IMR-90 (cell line): ENCODE measurements at regions not wholly inside any gene's neighbourhood (a gene's known extent, or its start where the extent isn't known, plus 50 kb on each side); places are given as distances from the start of the nearest gene placed in this dataset.

Source experiments
- CEBPB ChIP-seq: IDR thresholded peaks from 2 replicates; pipeline ENCODE4 v1.6.1; 2012; ENCODE audit warnings: low read depth, low read length, improper control_type of control experiment
- MAZ ChIP-seq: IDR thresholded peaks from 2 replicates; pipeline ENCODE4 v1.6.1; 2012; ENCODE audit warnings: low read depth, mild to moderate bottlenecking, low read length, improper control_type of control experiment, moderate library complexity, borderline replicate concordance
- MXI1 ChIP-seq: IDR thresholded peaks from 2 replicates; pipeline ENCODE4 v1.6.1; 2012; ENCODE audit warnings: low read depth, mild to moderate bottlenecking, low read length, moderate library complexity, borderline replicate concordance
- NFE2L2 ChIP-seq: fragments of 150-350 bp; IDR thresholded peaks from 2 replicates; pipeline ENCODE4 v1.6.1; 2016; ENCODE audit warnings: low read depth, mild to moderate bottlenecking, low read length
- POLR2A ChIP-seq: IDR thresholded peaks from 2 replicates; pipeline ENCODE4 v1.6.1; 2012; ENCODE audit warnings: mild to moderate bottlenecking, low read depth, low read length
- RAD21 ChIP-seq: IDR thresholded peaks from 2 replicates; pipeline ENCODE4 v1.6.1; 2012; ENCODE audit warnings: low read length, improper control_type of control experiment
- RCOR1 ChIP-seq: IDR thresholded peaks from 2 replicates; pipeline ENCODE4 v1.6.1; 2012; ENCODE audit warnings: mild to moderate bottlenecking, low read length, improper control_type of control experiment; ENCODE audit not compliant: insufficient replicate concordance
- RFX5 ChIP-seq: IDR thresholded peaks from 2 replicates; pipeline ENCODE4 v1.8.0; 2012; ENCODE audit warnings: low read depth, mild to moderate bottlenecking, low read length, moderate library complexity
- SMC3 ChIP-seq: fragments of 150-350 bp; IDR thresholded peaks from 2 replicates; pipeline ENCODE4 v1.6.1; 2016; ENCODE audit warnings: low read depth, mild to moderate bottlenecking, antibody characterized with exemption, low read length, moderate library complexity
- TF ChIP-seq, protein P1 (sequence below): conservative IDR thresholded peaks from 2 replicates; pipeline ENCODE4 v1.5.1; 2012; ENCODE audit warnings: mild to moderate bottlenecking, low read depth, low read length, improper control_type of control experiment

DNA sequence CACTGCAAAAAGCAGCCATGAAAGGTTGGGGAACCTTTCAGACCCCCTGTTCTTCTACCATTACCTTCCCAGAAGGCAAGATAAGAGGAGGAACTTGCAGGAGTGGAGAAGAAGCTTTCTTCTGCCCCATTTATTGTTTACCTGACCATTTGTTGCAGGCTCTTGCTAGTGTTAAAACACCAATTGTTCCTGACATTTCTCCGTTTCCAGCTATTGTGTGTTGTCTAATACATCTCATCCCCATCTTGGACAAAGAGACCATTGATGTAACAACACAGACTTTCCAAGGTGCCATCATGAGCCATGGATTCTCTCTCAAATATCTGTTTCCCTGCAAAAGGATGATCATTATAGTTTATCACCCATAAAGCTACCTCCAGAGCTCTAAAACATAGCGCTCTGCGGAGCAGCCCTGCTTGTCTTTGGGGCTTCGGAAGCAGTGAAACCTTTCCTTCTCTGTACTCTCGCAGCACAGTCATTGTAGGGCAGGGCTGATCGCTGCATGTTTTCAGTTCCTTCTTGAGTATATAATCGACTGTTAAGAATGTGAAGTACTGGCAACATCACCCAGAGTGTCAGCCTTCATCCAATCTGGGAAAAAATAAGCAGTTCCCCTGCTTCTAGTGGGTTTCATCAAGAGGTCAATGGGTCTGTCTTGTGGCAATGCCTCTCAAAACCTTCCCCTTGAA lies 680.0 kb downstream of the SEMA5A start:
- TF ChIP-seq, protein P1, sequence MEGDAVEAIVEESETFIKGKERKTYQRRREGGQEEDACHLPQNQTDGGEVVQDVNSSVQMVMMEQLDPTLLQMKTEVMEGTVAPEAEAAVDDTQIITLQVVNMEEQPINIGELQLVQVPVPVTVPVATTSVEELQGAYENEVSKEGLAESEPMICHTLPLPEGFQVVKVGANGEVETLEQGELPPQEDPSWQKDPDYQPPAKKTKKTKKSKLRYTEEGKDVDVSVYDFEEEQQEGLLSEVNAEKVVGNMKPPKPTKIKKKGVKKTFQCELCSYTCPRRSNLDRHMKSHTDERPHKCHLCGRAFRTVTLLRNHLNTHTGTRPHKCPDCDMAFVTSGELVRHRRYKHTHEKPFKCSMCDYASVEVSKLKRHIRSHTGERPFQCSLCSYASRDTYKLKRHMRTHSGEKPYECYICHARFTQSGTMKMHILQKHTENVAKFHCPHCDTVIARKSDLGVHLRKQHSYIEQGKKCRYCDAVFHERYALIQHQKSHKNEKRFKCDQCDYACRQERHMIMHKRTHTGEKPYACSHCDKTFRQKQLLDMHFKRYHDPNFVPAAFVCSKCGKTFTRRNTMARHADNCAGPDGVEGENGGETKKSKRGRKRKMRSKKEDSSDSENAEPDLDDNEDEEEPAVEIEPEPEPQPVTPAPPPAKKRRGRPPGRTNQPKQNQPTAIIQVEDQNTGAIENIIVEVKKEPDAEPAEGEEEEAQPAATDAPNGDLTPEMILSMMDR = no peak
- no peak for TF ChIP-seq MAZ
- no peak for TF ChIP-seq SMC3
- no peak for TF ChIP-seq POLR2A
- TF ChIP-seq RFX5 = no peak
- no peak for TF ChIP-seq MXI1
- no peak for TF ChIP-seq RCOR1
- TF ChIP-seq NFE2L2 = no peak
- no peak for TF ChIP-seq RAD21
- TF ChIP-seq CEBPB = no peak
